ENCODE measurements at regions not wholly inside any gene's neighbourhood (a gene's known extent, or its start where the extent isn't known, plus 50 kb on each side); places are given as distances from the start of the nearest gene placed in this dataset.
"Not testable (repeated sequence)": the region's sequence is repeated elsewhere in the genome, so short reads cannot be mapped to it uniquely, and the experiment has no call there.

DNA sequence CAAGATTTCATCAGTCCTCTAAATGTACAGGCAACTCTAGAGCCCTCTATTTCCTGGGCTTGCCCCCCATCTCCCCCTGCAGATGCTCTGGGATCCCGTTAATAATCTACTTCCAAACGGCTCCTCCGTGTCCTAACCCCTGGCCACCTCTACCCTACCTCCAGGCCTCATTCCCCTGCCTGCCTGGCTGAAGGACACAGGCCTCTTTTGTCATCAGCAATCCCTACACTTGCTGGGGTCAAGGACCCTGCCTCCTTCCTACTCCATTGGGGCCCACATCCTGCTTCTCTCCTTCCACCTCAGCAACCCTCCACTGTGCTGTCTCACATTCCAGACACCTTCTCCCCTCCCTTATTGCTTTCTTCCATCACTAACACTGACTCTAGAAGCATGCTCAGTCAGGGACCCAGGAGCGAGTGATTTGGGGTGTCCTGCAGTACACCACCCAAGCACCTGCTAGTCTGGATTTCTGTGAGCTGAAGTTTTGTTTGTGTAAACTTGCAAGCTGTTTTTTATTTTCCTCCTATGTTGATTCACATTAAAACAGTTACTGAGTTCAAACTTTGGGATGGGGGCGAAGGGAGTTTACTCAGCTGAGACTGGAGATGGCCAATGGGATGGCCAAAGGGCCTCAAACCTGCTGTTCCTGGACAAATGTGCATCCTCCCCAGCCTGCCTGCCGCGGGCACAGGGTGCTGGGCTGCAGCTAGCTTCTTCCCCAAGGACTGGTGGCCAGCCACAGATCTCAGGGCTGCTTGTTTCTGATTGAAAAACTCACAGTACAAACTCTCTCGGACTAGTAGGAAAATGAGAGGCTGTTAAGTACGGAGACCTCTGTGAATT lies 314.7 kb downstream of the FOXO1 start:
- no peak for DNase-seq (ENCODE audit: low read depth)
- no peak overlapping the region for H3K4me3 ChIP-seq (ENCODE audit: low read depth, low read length)
- TF ChIP-seq POLR2A (IDR thresholded peaks at IDR 0.05; ENCODE audit: extremely low read depth, insufficient read length): no peak
- TF ChIP-seq MYC (IDR thresholded peaks at IDR 0.05; ENCODE audit: low read depth, low read length): no peak
- TF ChIP-seq, protein P1, sequence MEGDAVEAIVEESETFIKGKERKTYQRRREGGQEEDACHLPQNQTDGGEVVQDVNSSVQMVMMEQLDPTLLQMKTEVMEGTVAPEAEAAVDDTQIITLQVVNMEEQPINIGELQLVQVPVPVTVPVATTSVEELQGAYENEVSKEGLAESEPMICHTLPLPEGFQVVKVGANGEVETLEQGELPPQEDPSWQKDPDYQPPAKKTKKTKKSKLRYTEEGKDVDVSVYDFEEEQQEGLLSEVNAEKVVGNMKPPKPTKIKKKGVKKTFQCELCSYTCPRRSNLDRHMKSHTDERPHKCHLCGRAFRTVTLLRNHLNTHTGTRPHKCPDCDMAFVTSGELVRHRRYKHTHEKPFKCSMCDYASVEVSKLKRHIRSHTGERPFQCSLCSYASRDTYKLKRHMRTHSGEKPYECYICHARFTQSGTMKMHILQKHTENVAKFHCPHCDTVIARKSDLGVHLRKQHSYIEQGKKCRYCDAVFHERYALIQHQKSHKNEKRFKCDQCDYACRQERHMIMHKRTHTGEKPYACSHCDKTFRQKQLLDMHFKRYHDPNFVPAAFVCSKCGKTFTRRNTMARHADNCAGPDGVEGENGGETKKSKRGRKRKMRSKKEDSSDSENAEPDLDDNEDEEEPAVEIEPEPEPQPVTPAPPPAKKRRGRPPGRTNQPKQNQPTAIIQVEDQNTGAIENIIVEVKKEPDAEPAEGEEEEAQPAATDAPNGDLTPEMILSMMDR (IDR thresholded peaks at IDR 0.05; ENCODE audit: low read depth, low read length): no peak
- TF ChIP-seq, protein P2, sequence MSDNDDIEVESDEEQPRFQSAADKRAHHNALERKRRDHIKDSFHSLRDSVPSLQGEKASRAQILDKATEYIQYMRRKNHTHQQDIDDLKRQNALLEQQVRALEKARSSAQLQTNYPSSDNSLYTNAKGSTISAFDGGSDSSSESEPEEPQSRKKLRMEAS (IDR thresholded peaks at IDR 0.05; ENCODE audit: low read depth, low read length): no peak

DNA sequence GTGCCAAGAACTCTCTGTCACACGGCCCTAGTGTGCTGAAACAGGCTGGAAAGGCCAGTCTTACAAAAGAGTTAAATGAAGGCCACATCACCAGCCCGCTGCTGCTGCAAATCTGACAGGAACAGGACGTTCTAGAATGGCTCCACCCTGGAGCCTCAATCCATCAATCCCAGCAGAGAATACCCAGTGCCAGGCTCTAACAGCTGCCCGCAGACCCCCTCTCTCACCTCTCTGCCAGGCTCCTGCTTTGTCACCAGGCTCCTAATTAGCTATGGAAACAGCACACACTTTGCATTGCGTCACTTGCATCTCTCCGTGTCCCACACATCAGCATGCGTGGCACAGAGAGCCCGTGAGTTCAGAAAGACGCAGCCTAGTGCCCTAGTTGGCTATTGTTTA lies 314.1 kb downstream of the FOXO1 start:
- DNase-seq (ENCODE audit: low read depth): no peak
- TF ChIP-seq, protein P2 (IDR thresholded peaks at IDR 0.05; ENCODE audit: low read depth, low read length): no peak
- TF ChIP-seq POLR2A (IDR thresholded peaks at IDR 0.05; ENCODE audit: extremely low read depth, insufficient read length) (no peak), MYC (IDR thresholded peaks at IDR 0.05; ENCODE audit: low read depth, low read length) (no peak)
- TF ChIP-seq, protein P1 (IDR thresholded peaks at IDR 0.05; ENCODE audit: low read depth, low read length): no peak
- H3K4me3 ChIP-seq (ENCODE audit: low read depth, low read length): no peak overlapping the region

DNA sequence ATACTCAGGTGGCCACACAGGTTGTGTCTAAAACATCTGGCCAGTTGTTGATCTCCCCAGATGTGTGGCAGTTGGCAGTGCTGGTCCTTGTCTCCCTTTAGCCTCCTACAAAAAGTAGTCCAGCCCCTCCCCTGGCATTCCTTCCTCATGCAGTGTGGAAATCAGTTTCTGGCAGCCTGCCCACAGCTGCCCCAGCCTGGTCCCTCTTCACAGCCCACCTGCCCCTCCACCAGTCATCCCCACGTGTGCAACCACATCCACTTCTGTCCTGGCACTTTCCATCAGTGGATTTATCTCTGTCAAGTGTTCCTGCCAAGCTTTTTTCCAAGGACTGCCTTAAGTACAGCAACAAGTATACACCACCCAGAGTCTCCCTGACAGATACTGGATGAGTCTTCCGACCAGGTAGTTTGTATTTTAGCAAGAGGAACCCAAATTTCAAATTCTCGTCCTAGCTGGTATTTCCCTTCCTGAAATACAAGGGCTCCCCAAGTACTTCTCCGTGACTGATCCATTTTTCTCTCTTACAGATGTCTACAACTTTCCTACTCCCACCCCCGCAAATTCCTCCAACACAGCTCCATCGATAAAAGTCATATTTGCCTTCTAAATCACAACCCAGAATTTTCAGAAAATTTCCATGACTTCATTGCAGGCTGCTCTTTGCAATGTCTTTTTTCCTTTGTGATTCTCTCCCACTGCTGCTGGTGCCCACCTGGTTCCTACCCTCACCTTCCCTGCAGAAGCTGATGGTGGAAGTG lies 313.5 kb downstream of the FOXO1 start:
- no peak for TF ChIP-seq MYC (IDR thresholded peaks at IDR 0.05; ENCODE audit: low read depth, low read length)
- TF ChIP-seq, protein P2 (IDR thresholded peaks at IDR 0.05; ENCODE audit: low read depth, low read length): no peak
- no peak for TF ChIP-seq POLR2A (IDR thresholded peaks at IDR 0.05; ENCODE audit: extremely low read depth, insufficient read length)
- TF ChIP-seq, protein P1 (IDR thresholded peaks at IDR 0.05; ENCODE audit: low read depth, low read length): no peak
- no peak overlapping the region for H3K4me3 ChIP-seq (ENCODE audit: low read depth, low read length)
- no peak for DNase-seq (ENCODE audit: low read depth)

DNA sequence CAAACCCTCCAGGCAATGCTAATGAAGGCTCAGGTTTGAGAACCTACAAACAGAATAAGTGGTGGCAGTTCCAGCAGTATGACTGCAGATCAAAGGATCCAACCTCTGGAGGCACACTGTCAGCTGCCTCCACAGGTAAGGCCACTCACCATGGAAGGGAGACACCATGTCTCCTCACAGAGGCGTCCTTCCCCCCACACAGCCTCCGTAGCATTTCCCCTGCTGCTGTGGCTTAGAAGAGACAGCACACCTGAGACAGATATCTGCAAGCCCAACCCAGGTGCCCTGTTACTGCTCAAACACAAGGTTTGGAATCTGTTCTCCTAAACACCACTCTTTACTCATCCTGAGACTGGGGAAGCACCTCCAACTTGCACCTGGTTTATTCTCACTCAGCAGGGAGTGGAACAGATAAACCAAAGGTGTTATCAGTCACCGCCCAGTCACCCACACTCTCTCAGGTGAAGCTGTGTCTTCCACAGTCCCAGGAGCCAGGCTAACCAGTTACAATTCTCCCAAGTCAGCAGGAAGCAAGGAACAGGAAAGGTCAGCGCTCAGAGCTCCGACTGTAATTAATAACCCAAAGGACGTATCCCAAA lies 311.2 kb downstream of the FOXO1 start:
- H3K4me3 ChIP-seq (ENCODE audit: low read depth, low read length): no peak overlapping the region
- TF ChIP-seq MYC (IDR thresholded peaks at IDR 0.05; ENCODE audit: low read depth, low read length): no peak
- TF ChIP-seq, protein P2 (IDR thresholded peaks at IDR 0.05; ENCODE audit: low read depth, low read length): no peak
- no peak for TF ChIP-seq POLR2A (IDR thresholded peaks at IDR 0.05; ENCODE audit: extremely low read depth, insufficient read length)
- TF ChIP-seq, protein P1 (IDR thresholded peaks at IDR 0.05; ENCODE audit: low read depth, low read length): no peak
- DNase-seq (ENCODE audit: low read depth): no peak

DNA sequence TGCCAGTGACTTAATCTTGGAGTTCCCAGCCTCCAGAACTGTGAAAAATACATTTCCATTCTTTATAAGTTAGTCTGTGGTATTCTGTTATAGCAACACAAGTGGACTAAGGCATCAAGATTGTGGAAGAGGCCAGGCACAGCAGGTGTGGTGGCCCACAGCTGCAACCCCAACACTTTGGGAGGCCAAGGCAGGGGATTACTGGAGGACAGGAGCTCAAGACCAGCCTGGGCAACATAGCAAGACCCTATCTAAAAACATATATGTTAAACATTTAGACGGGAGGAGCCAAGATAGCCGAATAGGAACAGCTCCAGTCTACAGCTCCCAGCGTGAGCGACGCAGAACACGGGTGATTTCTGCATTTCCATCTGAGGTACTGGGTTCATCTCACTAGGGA lies 310.4 kb downstream of the FOXO1 start:
- no peak for DNase-seq (ENCODE audit: low read depth)
- TF ChIP-seq, protein P1 (IDR thresholded peaks at IDR 0.05; ENCODE audit: low read depth, low read length): no peak
- TF ChIP-seq, protein P2 (IDR thresholded peaks at IDR 0.05; ENCODE audit: low read depth, low read length): no peak
- TF ChIP-seq MYC (IDR thresholded peaks at IDR 0.05; ENCODE audit: low read depth, low read length): no peak
- TF ChIP-seq POLR2A (IDR thresholded peaks at IDR 0.05; ENCODE audit: extremely low read depth, insufficient read length): no peak
- H3K4me3 ChIP-seq (ENCODE audit: low read depth, low read length): no peak overlapping the region

DNA sequence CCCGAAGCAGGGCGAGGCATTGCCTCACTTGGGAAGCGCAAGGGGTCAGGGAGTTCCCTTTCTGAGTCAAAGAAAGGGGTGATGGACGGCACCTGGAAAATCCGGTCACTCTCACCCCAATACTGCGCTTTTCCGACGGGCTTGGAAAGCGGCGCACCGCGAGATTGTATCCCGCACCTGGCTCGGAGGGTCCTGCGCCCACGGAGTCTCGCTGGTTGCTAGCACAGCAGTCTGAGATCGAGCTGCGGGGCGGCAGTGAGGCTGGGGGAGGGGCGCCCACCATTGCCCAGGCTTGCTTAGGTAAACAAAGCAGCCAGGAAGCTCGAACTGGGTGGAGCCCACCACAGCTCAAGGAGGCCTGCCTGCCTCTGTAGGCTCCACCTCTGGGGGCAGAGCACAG lies 310.0 kb downstream of the FOXO1 start:
- not testable (repeated sequence) for DNase-seq (ENCODE audit: low read depth); H3K4me3 ChIP-seq (ENCODE audit: low read depth, low read length)

All from NB4 (cell line).